CD4-positive, alpha-beta T cell treated with Interleukin-6 for 4 hours (primary cell): ENCODE measurements at regions not wholly inside any gene's neighbourhood (a gene's known extent, or its start where the extent isn't known, plus 50 kb on each side); places are given as distances from the start of the nearest gene placed in this dataset.

Experiments
- DNase-seq: peaks from one replicate; pipeline ENCODE4 v3.0.0-alpha.2; 2020; ENCODE audit warnings: mixed read lengths

- DNase-seq = no peak
Observed at GRCh38 chr16:16798504-16798903, 419.6 kb downstream of the NPIPA7 start.

DNA sequence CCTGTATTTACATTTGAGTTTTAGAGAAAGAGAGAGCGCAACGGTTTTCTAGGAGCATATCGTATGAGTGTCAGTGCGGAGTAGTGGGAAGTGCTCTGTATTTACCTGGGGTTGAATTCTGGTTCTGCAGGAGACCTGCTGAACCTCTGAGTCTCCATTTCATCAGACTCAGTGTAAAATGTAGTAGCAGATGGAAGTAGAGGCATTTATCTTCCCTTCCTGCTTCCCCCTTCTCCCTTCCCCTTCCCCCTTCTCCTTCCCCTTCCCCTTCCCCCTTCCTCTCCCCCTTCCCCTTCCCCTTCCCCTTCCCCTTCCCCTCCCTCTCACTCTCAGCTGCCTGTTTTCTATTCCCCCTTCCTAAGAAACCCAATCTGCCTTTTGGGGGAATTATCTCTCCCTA, 426.9 kb downstream of the NPIPA7 start:
- no peak for DNase-seq

GRCh38 chr16:16815641-16816040, 436.7 kb downstream of the NPIPA7 start:
- no peak for DNase-seq

GRCh38 chr16:16817196-16817595, 438.3 kb downstream of the NPIPA7 start:
- DNase-seq = no peak

GRCh38 chr16:16821261-16821660, 442.3 kb downstream of the NPIPA7 start:
- DNase-seq = no peak

DNA sequence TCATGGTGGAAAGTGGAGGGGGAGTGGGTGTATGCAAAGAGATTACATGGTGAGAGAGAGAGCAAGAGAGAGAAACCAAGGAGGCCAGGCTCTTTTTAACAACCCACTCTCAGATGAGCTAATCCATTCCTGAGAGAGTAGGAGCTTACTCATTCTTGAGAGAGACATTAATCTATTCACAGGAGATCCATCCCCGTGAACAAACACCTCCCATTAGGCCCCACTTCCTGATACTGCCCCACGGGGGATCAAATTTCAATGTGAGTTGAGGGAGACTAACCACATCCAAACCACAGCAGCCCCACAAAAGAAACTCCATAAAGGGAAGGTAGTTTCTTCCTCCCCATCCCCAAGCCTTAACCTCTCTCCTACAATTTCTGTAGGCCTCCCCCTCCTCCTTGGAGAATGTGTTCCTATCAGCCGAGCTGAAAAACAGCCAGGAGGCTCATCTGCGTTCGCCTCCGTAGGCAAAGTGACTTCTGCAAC, 450.0 kb downstream of the NPIPA7 start:
- DNase-seq = no peak

DNA sequence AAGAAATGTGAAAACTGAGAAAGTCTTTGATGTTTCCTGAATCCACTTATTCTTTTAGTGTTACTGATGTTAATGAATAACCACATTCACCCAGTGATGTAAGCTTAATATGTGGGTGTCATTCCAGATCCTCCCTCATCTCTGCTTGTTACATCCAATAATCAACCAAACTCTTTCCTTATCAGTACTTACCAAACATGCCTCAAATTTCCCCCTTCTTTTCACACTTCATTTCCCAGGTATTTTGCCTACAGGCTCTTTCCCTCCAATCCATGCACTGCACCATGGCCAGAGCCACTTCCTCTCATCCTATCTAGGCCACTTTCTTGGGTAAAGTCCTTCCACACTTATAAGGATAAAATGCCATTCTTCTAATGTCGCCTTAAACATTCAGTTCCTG, 451.5 kb downstream of the NPIPA7 start:
- DNase-seq = no peak

- DNase-seq = no peak
Observed at GRCh38 chr16:16830973-16831372, 452.0 kb downstream of the NPIPA7 start.

- DNase-seq = no peak
Observed at GRCh38 chr16:16833165-16833564, 454.2 kb downstream of the NPIPA7 start.

DNA sequence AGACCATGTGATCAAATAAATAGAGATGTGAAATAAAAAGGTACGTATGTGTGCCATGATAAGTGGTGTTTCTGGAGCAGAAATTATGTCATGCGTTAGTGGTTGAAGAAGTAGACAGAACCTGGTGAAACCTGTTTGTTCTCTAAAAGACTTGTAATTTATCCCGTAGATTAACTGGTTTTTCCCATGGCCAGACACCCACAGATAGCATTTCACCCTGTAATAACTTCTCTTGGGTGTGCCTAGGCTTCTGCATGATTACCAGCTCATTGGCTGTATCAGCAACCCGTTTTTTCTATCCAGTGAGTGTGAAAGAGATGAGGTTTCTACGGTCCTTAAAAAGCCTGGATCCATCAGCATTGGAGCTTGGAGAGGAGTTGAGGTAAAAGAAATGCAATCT, 471.3 kb downstream of the NPIPA7 start:
- DNase-seq = no peak

DNA sequence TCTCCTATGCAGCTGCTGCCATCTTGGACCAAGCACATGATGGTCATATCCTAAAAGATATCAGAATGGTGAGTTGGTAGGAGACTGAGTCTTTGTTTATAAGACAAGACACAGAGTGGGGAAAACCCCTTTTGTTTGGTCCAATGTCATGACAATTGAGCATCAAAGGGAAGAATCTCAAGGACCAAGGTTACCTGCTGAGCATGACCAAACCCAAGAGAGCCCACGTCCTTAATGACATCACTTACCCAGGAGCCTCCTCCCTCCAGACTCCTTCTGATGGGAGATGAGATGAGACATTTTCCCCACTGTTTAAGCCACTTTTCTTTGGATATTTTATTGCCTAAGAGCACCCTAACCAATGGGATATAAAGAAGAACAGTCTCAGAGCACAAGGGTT, 478.1 kb downstream of the NPIPA7 start:
- no peak for DNase-seq

DNA sequence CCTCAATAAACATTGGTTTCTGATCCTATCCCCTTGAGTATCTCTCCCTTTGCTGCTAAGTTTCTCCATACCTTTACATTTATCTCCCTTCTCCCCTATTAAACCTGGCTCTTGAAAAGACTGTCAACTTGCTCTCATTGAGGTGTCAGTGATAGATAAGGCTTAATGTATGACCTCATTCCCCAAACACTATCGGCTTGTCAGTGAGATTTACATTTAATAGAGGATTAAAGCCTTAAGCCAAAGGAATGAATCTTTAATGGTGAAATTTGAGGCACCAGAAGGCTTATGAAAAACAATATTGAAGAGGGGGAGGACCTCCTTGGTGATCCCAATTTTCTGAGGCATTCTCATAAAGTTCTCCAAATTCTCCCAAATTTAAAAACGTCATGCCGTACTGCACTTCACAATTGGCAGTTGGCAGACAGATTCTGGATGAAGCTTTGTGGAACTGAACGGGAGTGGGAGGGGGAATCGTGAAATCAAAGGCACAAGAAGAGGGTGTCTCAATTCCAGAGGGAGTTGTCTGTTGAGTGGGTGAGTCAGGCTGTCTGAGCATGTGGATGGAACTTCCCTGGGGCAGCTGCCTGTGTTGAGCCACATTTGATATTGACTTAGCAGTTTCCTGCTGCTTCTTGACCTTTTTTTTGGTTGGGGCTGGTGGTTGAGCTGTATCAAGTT, 478.8 kb downstream of the NPIPA7 start:
- no peak for DNase-seq

- peak; percentile 62 for DNase-seq
Observed at GRCh38 chr16:16861546-16861945, 482.6 kb downstream of the NPIPA7 start.

DNA sequence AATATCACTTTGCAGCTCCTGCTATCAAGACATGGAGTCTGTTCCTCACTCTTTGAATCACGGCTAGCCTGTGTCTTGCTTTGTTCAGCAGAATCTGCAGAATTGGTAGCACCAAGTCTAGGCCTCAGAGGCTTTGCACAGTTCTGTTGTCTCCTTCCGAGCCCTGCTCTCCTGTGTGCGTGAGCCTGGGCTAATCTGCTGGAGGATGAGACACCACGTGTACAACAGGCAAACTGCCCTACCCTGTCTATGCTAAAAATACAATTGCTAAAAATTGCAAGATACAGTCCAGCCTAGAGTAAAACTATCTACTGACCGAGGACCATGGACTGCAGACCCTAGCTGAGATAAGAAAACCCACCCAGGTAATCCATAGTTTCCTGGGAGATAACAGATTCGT, 484.7 kb downstream of the NPIPA7 start:
- DNase-seq = no peak

DNA sequence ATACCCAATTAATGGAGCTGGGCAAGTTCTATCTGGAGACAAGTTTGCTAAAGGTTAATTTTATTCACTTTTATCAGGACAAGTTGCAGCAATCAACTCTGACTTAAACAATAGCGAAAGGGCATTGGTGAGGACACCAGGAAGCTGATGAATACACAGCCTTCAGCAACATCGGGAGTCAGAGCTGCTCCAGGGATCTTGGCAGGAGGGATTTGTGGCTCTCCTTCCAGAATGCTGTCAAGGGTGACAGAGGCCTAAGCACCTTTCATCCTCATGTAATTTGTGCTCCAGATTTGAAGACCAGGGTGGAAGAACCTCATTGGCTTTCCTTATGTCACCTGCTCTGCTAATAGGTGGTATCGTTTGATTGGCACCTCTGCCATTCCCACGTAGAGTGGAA, 485.6 kb downstream of the NPIPA7 start:
- no peak for DNase-seq

DNA sequence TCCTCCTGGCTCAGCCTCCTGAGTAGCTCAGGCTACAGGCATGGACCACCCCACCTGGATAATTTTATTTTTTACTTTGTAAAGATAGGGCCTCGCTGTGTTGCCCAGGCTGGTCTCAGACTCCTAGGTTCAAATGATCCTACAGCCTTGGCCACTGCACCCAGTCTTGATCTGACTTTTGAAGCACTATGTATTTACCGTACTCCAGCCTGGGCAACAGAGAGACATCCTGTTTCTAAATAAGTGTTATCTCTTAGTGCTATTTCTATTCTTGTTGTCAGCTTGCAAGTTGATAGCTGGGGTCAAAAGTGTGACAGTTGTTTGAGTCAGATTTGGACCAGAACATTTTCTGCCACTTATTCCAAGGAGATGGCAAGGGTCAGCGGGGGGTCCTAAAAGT, 486.4 kb downstream of the NPIPA7 start:
- DNase-seq = no peak

DNA sequence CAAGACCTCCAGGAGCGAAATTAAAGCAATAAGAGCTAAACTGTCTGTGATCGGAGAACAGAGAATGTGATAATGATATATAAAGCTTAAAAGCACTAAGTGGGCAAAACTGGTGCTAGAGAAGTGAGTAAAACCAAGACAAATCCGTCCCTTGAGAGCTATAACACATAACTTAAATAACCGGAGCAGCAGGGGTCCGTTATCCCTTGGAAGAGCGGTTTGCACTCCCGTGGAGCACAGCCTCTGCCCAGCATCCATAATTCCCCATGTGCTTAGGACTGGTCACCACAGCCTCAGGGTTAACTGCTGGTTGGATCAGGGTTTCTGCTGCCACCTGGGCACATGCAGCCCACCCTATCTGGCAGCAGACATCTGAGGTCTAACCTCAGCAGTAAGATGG, 489.0 kb downstream of the NPIPA7 start:
- DNase-seq = no peak

DNA sequence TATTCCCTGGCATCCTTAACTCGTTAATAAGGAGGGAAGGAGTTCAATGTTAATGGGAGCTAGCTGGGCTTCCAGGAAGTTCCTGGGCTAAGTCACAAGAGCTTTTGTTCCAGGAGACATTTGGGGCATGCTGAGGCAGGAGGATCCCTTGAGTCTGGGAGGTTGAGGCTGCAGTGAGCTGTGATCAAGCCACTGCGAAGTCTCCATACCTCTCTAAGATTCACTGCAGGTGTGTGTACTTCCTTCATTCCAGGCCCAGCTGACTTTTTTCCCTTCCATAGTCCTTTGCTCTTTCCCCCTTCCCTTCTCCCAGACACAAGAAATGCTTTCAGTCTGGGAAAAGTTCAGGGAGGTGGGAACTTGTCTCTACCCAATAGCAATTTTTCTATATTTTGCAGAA, 489.8 kb downstream of the NPIPA7 start:
- no peak for DNase-seq

- DNase-seq = no peak
Observed at GRCh38 chr16:16869746-16870145, 490.8 kb downstream of the NPIPA7 start.

DNA sequence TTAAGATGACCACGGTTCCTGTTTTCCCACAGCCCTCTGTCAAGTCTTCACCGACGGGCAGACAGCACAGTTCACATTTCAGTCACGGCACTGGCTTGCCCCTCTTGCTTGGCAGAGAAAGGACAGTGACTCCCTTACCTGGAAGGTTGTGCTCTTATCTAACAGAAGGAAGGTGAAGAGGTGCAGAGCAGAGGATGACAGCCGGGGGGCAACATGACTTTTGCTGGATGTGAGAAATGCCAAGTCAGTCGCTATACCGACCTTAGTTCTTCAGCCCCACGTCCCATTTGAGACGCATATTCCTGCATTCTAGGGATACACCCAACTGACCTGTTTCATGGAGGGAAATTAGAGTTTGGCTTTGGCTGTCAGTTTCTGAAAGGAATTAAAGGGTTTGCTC, 492.3 kb downstream of the NPIPA7 start:
- DNase-seq = no peak

DNA sequence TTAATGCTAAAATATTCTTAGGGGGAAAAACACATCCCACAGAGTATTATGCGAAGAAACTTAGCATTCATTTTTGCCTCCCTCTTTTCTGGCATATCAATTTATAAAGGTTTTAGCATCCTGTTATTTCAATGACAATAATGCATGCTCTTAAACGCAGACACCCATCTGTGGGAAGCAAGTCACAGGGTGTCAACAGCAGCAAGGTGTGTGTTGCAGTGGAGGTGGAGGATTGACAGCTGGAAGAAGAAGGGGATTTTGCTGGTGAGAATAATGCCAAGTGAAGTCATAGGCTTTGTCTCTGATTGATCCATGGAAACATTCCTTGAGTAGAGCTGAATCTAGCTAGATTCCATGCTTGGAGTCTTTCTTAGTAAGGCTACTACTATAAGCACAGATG, 498.1 kb downstream of the NPIPA7 start:
- DNase-seq = no peak

GRCh38 chr16:16879567-16880251, 500.8 kb downstream of the NPIPA7 start:
- DNase-seq = no peak

DNA sequence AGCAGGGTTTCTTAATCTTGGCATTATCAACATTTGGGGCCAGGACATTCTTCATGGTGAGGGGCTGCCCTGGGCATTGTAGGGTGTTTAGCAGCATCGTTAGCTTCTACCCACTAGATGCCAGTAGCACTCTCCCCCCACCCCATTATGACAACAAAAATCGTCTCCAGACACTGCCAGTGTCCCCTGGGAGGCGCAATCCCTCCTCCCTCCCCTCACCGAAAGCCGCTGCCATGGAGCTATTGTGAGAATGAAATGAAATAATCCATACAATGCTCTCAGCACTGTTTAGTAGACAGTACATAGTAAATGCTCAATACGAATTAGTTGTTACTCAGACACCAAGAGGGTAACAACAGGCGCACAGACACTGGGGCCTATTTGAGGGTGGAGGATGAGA, 502.9 kb downstream of the NPIPA7 start:
- no peak for DNase-seq

GRCh38 chr16:16882766-16883165, 503.8 kb downstream of the NPIPA7 start:
- no peak for DNase-seq

- no peak for DNase-seq
Observed at GRCh38 chr16:16884451-16884850, 505.5 kb downstream of the NPIPA7 start.
